Fibroblast of the aortic adventitia (primary cell): ENCODE measurements at regions not wholly inside any gene's neighbourhood (a gene's known extent, or its start where the extent isn't known, plus 50 kb on each side); places are given as distances from the start of the nearest gene placed in this dataset.

Source experiments
- DNase-seq: peaks from one replicate; pipeline ENCODE4 v3.0.0-alpha.2; 2010; ENCODE audit warnings: low read depth
- H3K4me3 ChIP-seq: 2 replicates; pipeline ENCODE4 v1.5.1; 2011; ENCODE audit warnings: low read depth, mild to moderate bottlenecking, control low read depth, low read length, moderate library complexity
- CTCF ChIP-seq: IDR thresholded peaks from 2 replicates; pipeline ENCODE4 v1.5.1; 2011; ENCODE audit warnings: mild to moderate bottlenecking, low read length, control low read depth, inconsistent platforms; ENCODE audit not compliant: insufficient read depth

GRCh38 chr10:9858816-9859215 is 1158.9 kb upstream of the CELF2 start:
- DNase-seq: no peak
- no peak for TF ChIP-seq CTCF
- H3K4me3 ChIP-seq: no peak overlapping the region

DNA sequence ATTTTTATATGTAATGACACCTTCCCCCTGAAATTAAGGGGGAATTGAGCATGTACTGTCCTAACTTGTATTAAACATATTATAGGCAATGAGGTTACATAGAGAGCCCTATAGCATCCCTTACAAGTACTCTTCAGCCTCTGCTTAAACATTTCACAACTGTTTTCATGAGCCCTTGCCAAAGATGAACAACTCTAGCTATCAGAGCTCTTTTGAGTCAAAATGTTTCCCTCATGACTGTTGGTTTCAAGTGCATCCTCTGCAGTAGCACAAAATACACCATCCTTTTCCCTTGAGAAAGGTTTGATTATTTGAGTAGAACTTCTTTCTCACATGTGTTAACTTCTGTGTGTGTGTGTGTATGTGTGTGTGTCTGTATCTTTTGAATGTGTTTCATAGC is 1157.6 kb upstream of the CELF2 start:
- no peak for TF ChIP-seq CTCF
- H3K4me3 ChIP-seq: no peak overlapping the region
- no peak for DNase-seq

GRCh38 chr10:9863559-9864121 is 1154.0 kb upstream of the CELF2 start:
- TF ChIP-seq CTCF: no peak
- no peak overlapping the region for H3K4me3 ChIP-seq

GRCh38 chr10:9868499-9868898 is 1149.2 kb upstream of the CELF2 start:
- no peak overlapping the region for H3K4me3 ChIP-seq
- TF ChIP-seq CTCF: no peak
- no peak for DNase-seq

More at GRCh38 chr10:9863559-9864121, 1154.0 kb upstream of the CELF2 start:
- DNase-seq: no peak

DNA sequence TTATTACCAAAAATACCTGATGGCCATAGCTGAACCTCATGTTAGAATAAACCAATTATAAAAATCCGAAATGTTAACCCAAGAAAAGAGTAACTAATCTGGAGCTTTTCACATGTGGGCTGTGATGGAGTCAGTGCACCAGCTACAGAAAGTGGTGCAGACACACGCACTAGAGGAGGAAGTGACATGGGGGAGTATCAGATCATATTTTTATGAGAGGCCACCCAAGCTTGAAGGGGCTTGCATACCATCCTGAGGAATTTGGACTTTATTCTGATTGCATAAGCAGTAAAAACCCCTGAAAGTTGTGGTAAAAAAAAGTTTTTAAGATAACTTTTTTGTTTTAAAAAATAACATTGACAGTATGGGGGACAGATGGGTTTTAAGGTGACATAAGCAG is 1148.5 kb upstream of the CELF2 start:
- no peak for DNase-seq
- no peak for TF ChIP-seq CTCF
- no peak overlapping the region for H3K4me3 ChIP-seq

GRCh38 chr10:9869606-9870176 is 1148.0 kb upstream of the CELF2 start:
- H3K4me3 ChIP-seq: no peak overlapping the region
- DNase-seq: no peak
- no peak for TF ChIP-seq CTCF

GRCh38 chr10:9875353-9875752 is 1142.3 kb upstream of the CELF2 start:
- no peak overlapping the region for H3K4me3 ChIP-seq
- no peak for DNase-seq
- no peak for TF ChIP-seq CTCF
